HK-2 (cell line): ENCODE measurements at regions not wholly inside any gene's neighbourhood (a gene's known extent, or its start where the extent isn't known, plus 50 kb on each side); places are given as distances from the start of the nearest gene placed in this dataset.
A peak's percentile ranks its signal among the peaks of the same experiment; 100 is the strongest.
"Not testable (repeated sequence)": the region's sequence is repeated elsewhere in the genome, so short reads cannot be mapped to it uniquely, and the experiment has no call there.

Source experiments
- DNase-seq: peaks from one replicate; pipeline ENCODE4 v3.0.0-alpha.2; 2018; ENCODE audit not compliant: unreplicated experiment

DNA sequence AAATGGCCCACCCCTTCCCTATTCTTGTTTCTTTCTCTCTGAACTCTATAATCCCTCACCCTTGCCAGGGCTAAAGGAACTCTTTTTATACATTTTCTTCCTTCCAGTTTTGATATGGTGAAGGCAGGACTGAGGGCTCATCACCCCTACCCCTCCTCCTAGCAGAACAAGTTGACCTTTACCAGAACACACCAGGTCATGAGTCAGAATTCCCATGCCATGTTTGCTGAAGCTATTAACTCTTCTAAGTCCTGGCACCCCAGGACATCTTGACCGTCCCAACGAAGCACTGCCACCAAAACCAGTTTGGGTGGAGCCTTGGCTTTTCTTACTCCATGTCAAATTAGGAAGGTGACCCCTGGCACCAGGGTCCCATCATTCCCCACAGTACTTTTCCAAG is 57.5 kb upstream of the DYNLT3 start:
- DNase-seq: no peak

DNA sequence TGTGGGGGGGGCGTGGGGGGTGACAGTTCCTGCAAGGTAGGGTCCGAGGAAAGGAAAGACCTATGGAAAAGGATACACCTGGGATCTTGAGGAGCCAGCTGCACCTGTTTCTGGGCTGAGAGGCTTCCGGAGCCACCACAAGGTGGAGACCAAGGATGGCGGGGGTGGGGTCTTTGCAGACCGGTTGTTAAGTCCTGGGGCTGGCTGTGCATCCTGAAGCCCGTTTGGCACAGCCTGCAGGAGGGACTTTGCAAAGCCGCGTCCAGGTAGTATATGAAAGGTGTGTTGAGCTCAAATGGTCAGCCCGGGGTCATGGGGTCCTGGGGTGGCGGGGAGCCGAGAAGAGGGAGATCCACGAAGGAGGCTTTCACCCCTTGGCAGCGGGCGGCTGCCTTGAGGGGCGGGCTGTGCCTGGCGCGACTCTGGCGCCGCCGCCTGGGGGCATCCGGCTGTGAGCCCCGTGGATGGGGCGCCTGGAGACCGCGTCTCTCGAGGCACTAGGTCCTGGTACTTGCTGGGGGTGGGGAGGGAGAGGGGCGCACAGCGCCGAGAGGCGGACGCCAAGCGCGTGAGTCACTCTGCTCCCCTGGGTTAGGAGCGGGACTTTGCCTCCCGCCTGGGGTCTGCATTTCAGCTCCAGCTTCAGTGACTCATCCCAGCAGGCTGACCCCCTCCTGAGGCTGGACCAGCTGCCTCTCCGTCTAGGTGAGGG is 58.2 kb upstream of the DYNLT3 start:
- DNase-seq: peak; percentile 0

DNA sequence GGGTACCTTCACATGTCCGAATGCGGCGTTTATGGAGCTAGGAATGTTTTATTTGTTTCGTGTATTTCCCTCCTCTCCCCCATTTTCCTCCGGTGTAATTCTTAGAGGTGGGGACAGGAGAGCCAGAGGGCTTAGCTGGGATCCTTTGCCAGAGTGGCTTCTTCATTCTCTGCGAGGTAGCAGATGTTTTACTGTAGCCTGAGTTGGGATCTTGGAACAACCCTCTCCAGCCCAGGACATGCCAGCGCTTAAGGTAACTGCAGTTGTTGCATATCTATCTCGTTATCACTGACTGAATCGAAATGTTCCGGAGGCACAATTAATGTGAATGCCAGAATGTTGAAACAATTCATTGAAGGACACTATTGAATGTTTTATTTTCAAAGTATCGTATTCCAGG is 59.0 kb upstream of the DYNLT3 start:
- DNase-seq: no peak

DNA sequence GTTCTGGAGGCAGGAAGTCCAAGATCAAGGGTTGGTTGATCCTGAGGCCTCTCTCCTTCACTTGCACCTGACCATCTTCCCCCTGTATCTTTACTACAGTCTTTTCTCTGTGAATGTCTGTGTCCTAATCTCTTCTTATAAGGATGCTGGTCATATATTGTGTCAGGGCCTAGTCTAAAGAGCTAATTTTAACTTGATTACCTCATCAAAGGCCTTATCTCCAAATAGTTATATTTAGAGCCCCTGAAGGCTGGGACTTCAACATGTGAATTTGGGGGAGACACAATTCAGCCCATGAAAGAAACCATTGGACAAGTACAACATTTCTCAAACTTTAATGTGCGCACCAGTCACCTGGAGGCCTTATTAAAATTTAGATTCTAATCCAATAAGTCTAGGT is 62.8 kb upstream of the DYNLT3 start:
- no peak for DNase-seq

DNA sequence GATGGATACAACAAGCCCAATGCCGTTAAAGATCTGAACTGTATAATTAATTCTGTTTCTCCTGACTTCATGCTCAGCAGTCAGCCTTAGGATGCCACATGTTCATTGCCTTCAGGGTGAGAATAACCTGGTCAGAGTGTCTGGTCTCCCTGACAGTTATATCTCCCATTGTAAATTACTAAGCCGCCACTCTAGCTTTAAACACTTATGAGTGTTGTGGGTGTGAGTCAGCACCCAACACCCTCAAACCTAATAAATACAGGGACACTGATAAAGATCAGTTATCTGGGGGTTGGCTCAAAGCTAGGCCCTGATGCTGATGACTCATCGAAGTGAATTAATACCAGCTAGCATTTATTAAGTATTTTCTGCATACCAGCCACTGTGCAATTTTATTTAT is 64.9 kb upstream of the DYNLT3 start:
- DNase-seq: no peak

DNA sequence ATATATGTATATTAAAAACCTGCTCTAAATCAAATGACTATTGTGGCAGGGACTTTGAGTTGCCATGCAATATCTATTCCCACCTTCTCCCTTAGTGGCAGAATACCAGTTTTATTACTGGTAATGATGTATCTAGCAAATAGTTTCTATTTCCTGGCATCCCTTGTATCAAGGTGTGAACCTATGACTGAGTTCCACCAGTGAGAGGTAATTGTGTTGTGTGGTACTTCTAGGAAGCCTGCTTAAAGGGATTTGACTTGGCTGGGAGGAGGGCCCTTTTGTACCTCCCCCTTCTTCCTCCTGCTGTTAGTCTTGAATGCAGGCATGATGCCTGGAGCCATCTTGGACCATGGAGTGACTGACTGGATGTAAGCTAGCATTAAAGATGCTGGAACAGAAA is 65.4 kb upstream of the DYNLT3 start:
- DNase-seq: no peak

DNA sequence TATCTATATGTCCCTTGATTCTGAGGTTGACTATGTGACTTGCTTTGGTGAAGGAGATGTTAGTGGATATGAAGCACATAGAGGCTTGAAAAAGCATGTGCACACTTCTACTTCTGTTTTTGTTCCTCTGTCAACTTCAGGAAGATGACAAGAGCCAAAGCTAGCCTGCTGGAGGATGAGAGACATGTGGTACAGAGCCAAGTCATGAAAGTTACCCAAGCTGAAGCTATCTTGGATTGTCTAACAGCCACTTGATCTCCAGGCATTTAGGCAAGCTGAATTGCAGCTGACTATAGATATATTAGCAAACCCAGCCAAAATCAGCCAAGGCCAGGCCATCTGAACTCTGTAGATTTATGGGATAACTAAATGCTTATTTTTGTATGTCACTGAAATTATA is 70.8 kb upstream of the DYNLT3 start:
- no peak for DNase-seq

DNA sequence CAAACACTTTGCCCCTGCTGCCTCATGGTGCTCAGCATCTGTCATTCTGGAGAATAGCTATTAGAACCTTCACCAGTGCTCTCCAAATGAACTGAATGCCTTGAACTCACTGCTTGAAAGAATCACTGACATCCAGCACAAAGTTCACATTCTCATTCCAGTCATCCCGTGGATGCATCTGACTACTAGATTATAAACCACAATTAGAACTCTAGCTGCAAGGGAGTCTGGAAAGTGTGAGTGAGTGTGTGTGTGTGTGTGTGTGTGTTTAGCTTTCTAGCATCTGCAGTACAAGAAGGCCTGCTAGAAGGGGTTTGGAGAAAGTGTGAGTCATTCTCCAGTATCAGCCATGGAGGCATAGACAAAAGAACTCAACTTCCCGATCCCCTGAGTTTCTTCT is 71.3 kb upstream of the DYNLT3 start:
- no peak for DNase-seq

DNA sequence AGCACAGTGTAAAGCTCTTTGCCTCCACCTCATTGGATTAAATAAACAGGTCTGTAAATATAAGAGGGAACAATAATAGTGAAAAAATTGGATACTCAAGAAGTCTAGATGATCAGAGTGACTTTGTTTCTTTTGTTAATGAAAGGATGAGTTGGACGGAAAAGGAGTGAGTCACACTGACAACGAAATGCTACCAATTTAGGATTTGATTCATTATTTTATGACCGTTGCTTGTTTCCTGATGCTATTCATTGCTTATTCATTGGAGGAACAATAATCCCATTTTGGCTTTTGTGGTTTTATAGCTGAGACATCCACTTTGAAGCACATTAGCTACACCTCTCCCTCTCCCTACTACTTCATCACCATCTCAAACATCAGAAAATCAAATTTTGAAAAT is 74.4 kb upstream of the DYNLT3 start:
- DNase-seq: no peak

DNA sequence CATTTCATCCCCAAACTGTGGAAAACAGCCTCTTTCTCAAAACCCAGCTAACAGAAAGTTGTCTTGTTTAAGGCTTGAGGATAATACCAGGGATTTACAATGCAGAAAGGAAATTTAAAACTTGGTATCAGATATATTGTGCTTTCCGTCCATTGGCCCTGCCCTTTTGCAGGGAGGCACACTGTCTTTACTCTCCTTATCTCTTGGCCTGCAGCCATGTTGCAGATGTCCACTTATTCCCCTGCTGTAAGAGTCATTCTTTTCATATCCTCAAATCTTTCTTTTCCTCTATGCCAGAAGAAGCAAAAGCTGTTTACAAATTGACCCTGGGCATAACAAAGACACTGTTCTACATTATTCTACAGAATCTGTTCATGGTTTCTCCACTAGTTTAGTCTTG is 75.6 kb upstream of the DYNLT3 start:
- no peak for DNase-seq

DNA sequence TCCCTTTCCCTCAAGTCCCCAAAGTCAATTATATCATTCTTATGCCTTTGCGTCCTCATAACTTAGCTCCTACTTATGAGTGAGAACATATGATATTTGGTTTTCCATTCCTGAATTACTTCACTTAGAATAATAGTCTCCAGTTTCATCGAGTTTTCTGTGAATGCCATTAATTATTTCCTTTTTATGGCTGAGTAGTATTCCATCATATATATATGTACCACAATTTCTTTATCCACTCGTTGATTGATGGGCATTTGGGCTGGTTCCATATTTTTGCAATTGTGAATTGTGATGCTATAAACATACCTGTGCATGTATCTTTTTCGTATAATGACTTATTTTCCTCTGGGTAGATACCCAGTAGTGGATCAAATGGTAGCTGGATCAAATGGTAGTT is 78.4 kb upstream of the DYNLT3 start:
- DNase-seq: not testable (repeated sequence)

DNA sequence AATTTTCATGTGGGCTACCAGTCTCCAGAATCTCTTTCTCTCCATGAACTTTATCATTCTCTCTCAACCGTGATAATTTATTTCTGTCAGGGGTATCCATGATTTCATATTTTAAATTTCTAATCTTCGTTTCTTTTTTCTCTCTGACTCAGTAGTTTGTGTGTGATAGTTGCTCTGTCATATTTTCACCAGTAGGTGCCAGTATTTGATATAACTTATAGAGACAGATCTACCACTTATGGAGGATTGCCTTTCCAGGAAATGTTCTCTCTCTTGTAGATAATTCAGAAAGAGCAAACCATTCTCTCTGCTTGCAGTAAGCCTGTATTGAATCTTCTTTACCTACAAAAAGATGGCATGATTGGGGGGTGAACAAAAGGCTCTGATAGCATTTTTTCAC is 79.3 kb upstream of the DYNLT3 start:
- no peak for DNase-seq

DNA sequence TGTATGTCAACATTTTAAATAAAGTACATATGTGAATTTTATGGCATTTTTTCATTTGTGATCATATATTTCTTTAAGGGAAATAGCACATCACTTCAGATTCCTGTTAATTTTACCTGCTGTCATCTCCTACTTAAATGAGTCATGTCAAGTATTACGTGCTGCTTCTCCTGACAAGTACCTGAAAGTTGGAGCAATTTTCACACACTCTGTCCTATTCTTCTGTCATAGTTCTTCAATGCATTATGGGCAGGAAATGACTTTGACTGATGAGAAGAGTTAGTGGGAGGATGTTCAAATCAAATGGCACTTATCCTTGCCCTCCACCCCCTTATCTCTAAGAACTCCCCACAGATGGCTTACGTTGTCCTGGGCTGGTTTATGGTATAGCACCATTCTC is 64.2 kb upstream of the SYTL5 start:
- no peak for DNase-seq

DNA sequence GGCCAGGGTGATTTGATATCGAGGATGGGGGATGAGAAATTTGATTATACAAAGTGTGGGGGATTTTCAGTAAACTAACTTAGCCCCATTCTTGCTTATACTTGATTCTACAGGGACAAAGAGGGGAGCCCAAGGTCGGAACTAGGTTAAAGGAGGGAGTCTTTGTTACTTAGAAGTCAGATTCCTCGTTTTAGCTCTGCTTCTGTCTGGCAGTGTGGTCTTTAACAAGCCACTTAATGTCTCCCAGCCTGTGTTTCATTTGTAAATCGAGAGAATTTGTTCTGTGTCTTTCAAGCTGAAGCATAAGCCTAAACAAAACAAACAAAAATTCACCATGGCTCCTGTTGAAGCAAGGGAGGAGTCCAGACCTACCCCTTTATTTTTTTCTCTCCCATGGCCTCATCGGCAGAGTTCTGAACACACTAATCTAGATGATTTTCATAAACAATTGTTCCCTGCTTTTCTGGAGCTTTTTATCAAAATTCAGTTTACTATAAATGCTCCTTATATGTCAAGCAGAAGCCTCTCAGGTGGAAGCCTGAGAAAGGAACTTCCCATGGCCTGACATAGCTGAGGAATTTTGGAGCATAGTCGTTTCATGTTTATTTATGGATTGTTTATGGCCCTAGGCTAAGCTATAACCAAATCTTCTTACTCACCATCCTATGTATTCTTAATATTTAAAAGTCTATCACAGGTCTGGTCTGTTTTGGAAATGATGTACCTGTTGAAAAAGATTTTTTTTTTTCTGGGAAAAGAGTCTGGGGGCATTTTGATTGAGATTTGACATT is 62.6 kb upstream of the SYTL5 start:
- DNase-seq: no peak

DNA sequence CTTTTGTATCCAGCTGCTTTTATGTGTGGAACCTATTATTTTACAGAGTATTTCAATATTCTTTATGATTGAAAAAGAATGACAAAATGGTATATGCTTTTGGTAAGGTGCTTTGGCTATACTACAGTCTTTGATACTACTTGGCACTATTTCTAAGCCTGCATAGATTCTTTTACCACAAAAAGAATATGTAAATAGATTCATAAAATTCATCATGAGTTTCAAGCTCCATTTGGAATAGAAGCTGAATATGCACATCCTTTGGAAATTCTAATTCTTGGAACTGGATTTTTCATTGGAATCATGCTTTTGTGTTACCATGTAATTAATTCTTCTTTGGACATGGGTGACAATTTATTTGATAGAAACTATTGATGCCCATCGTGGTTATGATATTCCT is 60.2 kb upstream of the SYTL5 start:
- no peak for DNase-seq

DNA sequence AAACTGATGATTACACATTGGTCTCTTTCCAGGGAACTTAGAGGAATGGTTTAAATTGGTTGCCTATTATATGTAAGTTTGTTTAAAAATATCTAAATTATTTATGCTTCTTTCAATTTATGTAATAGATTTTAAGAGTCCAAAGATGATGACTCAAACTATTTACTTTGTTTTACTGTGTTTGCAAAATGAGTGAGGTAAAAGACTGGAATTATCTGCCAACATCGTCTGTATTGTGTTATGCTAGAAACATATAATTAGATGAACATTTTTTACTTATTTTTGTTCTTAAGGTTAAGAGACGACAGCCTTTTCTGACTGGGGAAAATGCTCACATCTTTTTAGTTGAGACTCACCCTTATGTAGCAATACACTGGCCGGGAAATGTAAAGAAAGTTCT is 51.1 kb upstream of the SYTL5 start:
- DNase-seq: no peak

DNA sequence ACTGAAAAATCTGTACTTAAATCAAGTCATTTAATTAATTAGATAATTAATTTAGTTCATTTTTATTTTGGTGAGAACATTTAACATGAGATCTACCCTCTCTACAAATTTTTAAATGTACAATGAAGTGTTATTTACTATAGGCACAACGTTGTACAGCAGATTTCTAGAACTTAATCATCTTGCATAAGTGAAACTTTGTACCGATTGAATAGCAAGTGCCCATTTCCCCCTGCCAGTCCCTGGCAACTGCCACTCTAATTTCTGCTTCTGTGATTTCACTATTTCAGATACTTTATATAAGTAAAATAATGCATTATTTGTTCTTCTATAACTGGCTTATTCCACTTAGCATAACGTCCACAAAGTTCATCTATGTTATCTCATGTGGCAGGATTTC is 50.1 kb upstream of the SYTL5 start:
- no peak for DNase-seq
